ENCODE measurements at regions not wholly inside any gene's neighbourhood (a gene's known extent, or its start where the extent isn't known, plus 50 kb on each side); places are given as distances from the start of the nearest gene placed in this dataset.
"Not testable (repeated sequence)": the region's sequence is repeated elsewhere in the genome, so short reads cannot be mapped to it uniquely, and the experiment has no call there.

DNA sequence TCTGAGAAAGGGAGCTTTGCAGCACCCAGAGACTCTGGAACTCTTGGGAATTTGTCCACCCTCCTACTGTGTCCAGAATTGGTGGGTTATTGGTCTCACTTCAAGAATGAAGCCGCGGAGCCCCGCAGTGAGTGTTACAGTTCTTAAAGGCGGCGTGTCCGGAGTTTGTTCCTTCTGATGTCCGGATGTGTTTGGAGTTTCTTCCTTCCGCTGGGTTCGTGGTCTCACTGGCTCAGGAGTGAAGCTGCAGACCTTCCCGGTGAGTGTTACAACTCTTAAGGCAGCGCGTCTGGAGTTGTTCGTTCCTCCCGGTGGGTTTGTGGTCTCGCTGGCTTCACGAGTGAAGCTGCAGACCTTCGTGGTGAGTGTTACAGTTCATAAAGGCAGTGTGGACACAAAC, 824.7 kb downstream of the LRRTM4 start:
- DNase-seq = not testable (repeated sequence)

DNA sequence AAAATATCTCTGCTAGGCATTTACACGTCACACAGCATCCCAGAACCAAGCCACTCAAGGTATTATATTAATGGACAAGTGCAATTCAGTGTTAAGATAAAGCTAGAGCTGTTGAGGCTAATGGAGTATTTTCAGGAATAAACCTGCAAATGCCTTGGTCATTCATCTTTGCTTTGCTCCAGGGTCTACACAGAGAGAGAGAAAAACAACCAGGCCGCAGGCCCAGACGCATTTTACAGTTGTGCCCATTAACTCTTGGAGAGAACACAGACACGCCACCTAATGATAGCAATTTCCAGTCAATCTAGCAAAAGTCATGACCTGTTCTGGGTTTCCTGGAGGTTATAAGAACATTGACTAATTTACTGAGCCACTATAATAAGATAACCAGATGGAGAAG, 829.3 kb downstream of the LRRTM4 start:
- no peak for DNase-seq

DNA sequence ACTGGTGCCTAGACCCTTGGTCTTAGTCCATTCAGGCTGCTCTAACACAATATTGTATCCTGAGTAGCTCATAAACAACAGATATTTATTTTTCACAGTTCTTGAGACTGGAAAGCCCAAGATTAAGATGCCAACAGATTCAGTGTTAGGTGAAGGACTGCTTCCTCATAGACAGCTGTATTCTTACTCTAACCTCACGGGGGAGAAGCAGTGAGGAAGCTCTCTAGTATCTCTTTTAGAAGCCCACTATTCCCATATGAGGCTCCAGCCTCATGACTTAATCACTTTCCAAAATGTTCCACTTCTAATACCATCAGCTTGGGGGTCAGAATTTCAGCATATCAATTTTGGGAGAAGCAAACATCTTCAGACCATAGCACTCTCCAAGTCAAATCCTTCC, 833.4 kb downstream of the LRRTM4 start:
- DNase-seq = no peak

DNA sequence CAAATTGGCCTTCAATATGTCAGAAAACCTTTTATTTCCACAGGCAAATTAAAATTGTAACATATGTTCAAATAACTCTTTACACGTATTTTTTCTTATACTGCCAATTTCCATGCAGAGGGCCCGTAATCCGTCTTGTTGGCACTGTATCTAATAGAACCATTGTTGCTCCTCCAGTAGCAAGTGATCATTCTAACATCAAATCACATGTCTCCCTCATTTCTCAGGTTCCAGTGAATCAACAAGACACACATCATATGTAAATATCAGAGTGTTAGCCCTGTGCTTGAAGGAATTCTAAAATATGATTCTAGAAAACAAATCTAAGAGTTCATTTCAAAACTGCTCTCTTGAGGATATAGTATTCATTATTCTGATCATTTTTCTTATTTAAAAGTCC, 834.3 kb downstream of the LRRTM4 start:
- no peak for DNase-seq

DNA sequence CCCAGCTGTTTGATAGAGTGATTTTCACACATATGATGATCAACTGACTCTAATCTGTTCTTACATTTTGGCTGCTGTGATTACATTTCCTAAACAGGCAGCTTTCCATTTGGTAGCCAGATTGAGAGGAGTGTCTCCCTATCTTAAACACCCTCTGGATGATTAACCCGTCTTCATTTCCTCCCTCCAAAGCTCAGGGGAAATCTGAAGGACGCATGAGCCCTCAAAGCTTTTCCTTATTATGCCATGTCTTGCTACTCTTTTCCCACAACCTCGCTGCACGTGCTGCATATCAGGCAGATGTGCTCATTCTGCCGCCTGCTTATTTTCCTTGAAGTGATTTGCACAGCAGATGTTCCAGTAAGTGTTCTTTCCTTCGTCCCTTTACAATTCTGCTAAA, 837.4 kb downstream of the LRRTM4 start:
- DNase-seq = no peak

DNA sequence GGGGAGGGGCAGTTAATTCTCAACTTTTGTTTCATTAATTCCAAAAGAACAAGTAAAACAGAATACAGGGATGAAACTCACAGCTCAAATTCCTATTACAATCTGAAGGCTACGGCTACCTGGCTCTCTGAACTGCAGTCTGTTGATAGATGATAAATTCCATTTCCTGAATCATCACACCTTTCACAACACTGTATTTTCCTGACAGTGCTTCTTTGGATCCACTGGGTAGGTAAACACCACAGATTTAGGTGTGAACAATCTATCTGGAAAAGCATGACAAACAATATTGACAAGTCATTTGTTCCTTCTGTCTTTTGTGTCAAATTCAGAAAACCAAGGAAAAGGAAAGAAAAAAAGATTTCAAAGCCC, 843.2 kb downstream of the LRRTM4 start:
- no peak for DNase-seq

DNA sequence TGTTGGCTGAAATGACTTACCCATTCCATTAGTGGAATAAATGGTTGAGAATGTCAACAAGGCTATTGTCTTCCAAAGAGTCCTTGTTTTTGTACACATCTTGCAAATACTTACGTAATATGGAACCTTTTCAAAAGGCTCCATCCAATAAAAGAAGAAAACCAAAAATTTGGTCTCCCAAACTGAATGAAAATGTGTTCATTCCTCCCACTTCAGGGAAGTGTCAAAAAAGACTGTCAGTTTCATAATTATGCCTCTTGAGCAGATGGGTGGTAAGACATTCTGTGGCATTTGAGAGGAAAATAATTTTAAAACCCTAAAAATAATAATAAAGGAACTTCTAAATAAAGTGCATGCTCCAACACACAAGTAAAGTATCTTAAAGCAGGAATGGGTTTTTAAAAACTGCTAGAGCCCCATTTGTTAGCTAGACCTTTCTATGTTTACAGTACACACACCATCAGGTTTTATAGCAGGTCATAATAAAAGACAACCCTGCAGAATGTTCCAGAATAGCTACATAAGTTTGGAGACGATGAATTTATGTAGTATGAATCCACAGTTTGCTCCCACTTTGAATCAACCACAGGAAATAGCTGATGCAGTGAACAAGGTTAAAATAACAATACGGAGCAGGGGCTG, 843.7 kb downstream of the LRRTM4 start:
- no peak for DNase-seq

DNA sequence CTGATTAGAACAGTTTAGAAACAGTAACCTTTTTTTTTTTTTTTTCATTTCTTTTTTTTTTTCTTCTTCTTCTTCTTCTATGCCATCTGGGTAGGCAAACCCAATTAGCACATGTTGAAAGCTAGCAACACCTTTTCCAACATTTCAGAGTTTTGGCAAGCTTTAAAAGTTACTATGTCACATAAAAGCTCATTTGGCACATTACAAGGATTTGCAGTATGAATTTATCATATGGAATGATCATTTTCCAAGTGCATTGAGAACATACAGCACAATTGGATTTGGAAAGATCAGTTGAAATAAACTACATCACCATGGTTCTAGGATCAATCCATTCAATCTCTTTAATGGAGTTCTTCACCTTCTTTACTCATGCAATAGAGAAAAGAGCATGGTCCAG, 847.0 kb downstream of the LRRTM4 start:
- DNase-seq = no peak

DNA sequence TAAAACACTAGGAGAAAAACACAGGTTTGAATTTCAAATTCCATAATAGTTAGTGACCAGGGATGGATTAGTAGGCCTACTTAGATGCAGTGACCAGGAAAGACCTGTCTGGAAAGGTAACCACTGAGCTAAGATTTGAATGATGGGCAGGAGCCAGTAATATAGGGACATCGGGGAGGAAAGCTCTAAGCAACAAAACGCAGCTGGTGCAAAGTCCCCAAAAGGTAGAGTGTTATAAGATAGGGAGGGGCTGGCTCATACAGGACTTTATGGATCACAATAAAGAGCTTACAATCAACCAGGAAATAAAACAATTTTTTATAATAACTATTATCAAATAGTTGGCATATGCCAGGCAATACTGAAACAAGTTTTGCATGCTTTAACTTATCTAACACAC, 849.4 kb downstream of the LRRTM4 start:
- no peak for DNase-seq

DNA sequence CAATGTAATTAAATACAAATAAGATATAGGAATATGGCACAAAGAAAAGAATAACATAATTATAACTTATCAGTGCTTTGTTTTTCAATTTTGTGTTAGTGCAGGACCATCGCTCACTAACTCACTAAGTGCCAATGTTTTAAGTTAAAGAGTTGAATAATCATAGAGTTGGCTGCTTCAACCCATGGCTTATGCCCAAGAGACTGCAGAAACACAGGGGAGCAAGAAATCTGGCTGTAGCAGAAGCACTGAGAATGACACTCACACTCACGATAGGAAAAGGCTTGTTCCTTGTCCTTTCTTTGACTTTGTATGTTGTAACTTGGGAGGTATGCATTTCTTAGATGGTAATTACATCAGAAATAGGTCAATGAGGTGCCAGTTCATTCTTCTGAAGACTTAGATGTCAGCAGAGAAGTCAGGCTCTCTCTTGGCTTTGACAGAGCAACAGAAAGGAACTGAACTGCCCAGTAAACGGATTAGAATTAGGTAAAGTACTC, 852.2 kb downstream of the LRRTM4 start:
- no peak for DNase-seq

DNA sequence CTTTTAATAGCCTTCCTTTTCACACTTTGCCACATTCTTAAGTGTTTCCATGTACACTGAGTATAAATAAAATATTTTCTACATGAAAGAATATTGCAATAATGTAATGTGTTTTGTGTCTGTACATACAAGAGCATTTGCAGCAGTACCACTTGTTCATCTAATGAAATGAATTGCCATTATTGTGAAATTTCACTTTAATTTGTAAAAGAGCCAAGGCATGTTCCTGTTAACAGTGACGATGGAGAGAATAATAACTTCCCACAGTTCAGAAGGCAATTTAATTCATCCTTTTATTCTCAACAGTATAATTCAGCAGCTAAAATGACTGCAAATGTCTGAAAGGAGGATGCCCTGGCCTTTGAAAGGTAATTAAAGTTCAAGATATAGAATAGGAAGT, 853.9 kb downstream of the LRRTM4 start:
- DNase-seq = no peak

DNA sequence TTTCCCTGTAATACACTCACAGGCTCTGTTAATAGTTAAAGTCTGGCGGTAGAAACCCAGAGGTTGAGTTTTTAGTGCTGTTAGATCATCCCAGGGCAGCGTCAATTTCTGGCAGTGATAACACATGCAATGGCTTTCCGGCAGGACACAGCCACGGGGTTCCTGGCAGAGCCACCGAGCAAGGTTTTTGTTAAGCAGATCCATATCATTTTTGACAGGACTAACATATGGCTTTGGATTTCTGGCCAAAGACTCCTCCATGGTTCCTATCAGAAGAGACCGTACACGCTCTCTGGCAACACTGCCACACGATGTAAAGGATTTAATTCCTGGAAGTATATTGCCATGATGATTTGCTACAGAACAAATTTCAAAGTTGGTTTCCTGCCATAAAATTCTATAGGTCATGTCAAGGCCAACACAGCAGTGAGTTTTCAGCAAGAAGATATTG, 854.3 kb downstream of the LRRTM4 start:
- no peak for DNase-seq

DNA sequence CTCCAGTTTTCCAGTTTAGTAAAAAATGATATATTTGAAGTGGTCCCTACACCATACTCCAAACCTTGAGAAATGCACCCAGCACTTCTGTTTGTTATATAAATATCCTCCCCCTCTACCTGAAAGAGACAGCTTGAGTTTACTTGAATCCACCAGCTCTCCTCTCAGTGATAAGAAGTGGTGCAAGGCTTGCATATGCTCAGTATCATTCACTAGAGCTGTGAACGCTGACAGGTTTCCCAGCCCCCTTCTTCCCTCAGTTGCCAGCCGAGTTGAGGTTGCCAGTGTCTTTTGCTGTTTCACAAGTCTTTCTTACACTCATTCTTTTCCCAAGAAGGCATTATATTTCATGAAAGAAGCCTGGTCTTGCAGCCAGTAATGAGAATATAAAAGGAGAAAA, 880.0 kb downstream of the LRRTM4 start:
- DNase-seq = no peak

DNA sequence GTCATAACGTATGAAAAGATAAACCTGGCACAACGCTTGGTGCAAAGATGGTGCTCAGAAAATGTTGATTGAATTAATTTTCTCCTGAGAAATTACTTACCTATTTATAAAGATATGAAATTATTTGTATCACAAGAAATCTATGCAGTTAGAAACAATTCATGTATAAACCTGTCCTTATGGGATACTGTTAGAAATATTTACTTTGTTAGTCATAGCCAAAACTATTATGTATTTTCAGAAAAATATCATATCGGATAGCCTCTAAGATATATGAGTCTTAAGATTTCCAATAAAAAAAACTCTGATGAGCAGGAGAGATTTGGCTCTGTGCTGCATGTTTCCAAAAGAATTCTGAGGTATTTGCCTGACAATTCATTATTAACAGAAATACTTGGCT, 880.7 kb downstream of the LRRTM4 start:
- no peak for DNase-seq

DNA sequence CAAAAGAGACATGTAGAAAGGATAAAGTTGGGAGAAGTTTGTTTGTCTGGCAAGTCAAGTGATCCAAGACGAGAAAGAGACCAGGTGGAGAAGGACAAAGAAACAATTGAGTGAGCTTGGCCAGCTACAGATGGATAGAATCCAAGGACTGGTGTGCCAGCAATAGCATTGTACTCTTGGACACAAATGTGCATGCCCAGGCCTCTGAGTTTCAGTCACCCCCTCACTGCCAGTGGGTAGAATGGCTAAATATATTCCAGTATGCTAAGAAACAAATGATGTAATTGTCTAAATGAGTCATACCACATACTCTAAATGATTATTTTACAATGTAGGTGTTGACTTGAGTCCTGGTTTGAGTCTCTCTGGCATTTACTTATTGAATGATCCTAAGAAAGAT, 881.3 kb downstream of the LRRTM4 start:
- DNase-seq = no peak

DNA sequence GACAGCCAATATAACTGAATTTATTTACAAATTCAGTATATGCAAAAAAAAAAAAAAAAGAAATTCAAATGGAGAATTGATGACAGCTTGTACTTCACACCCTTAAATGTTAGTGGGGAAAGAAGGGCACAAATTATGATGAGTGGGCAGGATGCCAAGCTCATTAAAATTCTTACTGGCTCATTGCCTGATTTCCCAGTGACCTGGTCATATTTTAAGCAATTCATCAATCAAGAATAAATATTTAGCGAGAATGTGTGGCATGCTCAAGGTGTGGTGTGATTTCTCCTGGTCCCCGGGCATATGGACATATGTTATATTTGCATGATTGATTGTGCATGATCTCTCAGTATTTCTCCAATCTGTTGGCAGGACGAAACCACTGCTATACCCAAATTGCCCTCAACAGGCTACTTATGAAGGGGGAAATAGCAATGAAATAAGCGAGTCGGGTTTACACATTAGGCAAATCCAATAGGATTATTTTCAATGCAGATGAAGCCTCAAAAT, 883.0 kb downstream of the LRRTM4 start:
- DNase-seq = no peak

DNA sequence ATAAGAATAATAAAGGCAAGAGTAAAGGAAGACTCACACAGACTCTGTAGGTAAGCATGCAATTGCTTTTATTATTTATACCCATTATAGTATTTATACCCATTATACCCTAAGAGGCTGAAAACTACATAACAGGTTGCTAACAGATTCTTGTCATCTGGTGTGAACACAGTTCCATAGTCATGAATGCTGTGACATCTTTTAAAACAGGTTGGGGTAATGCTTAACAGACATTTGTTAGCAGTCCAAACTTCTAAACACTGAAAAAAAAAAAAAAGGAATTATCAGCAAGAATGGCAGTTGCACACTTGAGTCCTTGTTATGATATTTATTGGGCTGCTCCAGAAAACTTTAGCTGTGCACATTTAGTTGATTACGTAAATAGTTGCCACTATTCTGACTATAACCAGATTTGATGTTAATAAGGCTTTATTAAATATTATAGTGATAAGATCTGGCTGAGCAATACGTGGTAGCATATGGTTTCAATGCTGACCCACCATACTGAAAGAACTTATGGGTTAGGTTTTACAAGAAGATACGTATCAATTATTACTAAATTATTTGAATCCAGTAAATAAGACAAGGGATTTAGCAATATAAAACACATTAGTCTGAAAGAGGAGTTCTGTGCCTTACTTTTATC, 888.8 kb downstream of the LRRTM4 start:
- no peak for DNase-seq

DNA sequence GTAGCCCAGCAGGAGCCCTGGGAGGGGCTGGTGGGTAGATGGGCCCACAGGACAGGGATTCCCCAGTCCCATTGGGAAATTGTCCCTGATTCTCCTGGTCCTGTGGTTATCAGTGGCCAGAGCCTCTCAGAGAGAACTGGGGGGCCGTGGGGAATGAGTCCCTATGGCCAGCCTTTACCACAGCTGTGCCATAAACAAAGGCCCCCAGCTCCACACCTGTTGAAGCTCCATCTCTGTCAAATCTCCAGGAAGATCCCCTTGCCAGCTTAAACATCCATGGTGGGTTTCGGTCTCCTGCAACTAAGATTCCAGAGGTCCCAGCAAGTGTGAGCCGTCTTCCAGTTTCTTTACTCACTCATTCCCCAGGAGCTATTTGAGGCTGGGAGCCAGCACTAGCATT, 897.1 kb downstream of the LRRTM4 start:
- DNase-seq = no peak

DNA sequence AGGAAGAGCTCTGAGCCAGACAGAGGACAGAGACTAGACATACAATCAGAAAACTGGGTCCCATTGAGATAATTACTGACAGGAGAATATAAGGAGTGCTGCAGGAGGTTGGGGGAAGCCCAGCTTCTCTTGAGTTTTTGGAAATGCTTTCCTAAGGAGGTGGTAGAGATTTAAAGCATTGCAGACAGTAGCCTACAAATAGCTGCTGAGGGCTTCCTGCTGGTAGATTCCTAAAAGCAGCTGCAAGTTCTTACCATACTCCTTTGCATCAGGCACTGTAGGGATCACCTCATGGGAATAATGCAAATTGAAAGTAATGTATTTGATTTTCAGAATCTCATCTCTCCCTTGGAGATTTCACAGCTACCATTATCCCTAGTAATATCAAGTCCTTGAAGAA, 902.6 kb upstream of the GCFC2 start:
- DNase-seq = no peak

DNA sequence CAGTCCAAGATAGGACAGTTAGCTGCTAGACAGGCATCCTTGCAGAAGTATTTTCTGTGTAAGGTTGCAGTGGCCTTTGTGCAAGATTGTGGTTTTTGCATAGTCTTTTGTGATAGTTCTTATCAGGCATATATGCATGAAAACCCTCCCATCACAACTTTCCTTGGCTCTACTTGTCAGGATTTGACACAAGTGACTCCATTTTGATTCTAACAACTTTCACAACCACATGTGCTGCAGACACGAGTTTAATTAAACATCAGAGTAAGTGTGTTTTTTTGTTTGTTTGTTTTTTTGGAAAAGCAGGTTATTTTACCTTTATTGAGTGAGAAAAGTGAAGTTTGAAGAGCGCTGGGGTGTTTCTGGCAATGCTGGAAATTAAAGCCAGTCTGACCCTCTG, 902.0 kb upstream of the GCFC2 start:
- no peak for DNase-seq

DNA sequence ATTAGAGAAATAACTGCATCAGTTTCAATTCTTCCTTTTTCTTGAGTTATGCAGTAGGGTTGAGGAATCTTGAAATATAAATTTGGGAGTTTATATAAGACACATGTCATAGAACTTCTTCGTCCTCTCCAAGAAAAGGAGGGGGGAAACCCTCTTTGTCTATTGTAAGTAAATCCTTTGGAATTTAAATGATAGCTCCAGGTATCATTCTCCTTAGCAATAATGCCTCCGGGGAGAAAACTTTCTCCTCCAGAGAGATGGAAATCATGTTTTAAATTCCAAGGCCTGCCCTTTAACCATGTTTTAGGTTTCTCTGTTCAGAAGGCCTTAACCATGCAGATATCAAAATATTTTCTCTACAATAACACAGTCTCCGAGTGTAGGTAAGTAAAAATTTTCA, 899.7 kb upstream of the GCFC2 start:
- no peak for DNase-seq

DNA sequence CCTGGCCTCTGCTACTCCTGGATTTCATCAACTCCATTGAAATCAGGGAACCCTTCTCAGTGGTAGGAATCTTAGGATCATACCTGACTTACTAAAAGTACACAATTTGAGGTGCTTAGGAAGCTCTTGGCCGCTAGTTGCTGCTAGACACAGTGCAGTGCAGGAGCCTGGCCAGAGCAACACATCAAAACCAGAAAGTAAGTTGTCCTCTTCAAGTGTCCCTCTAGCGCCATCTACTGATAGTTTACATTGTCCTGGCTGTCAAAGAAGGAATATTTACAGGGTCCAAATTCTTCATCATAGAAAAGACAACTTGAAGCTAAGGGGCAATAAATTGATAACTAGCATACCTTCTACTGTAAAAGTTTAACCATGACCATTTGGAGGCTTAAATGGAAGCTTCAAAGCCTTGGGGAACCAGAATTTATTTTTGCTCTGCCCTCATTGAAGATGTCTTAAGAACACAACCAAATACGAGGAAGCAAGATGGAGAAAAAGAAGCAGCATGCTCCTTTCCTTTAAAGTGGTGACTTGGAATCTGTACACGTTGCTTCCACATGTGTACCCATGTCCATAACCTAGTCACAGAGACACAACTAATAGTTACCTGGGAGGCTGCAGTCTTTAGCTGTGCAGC, 889.1 kb upstream of the GCFC2 start:
- peak in 1 of 2 donors; percentile 57 for DNase-seq

DNA sequence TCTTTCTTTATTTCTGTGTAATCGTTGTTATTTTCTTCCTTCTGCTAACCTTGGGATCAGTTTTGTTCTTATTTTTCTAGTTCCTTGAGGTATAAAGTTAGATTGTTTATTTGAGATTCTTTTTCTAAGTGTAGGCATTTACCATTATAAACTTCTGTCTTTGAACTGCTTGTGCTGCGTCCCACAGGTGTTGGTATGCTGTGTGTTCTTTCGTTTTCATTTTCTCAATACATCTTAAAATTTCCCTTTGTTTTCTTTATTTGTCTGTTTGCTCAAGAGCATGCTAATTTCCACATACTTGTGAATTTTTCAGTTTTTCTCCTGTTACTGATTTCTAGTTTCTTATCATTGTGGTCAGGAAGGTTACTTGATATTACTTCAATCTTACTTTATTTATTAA, 873.8 kb upstream of the GCFC2 start:
- no peak for DNase-seq

DNA sequence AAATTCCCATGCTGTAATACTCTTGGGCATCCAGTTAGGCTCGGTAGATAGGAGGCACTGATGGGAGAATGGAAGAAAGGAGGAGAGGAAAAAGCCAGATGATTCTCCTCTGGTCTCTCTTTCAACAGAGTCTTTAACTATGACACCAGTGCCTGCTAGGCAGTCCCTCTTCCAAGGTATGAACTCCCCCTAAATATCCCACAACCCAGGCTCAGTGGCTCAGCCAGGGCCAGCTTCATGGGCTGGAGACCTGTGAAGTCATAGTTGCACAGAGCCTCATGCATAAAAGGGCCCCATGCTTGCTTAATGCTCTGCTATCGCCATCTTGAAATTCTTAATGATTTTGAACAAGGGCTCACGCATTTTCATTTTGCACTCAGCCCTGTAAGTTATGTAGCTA, 869.2 kb upstream of the GCFC2 start:
- no peak for DNase-seq
